ENCODE measurements at regions not wholly inside any gene's neighbourhood (a gene's known extent, or its start where the extent isn't known, plus 50 kb on each side); places are given as distances from the start of the nearest gene placed in this dataset.

GRCh38 chr4:110851989-110852388 is 229.1 kb upstream of the PITX2 start:
- no peaks in the 10 kb centered on the region for H3K36me3 Mint-ChIP-seq
- peaks cover 46% of the 10 kb centered on the region for H3K4me1 Mint-ChIP-seq

DNA sequence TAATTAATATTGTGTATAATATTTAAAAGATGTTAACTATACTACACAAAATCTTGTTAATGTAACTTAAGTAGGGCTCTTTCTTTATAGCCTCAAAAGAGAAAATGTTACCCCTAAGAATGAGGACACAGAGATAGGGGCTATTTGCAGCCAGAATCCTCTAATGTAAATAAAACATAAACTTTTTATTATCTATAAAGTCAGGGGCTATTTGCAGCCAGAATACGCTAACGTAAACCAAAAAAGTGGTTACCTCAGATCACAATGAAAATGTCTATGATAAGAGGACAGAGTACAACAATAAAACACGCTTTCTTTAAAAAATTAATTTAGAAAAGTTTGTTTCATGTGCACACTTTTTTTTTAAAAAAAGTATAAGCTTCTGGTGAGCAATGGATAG is 229.9 kb upstream of the PITX2 start:
- H3K36me3 Mint-ChIP-seq, result no peaks in the 10 kb centered on the region
- H3K4me1 Mint-ChIP-seq, result peaks cover 46% of the 10 kb centered on the region
- H3K27me3 Mint-ChIP-seq (ENCODE audit: low read depth), result no peaks in the 10 kb centered on the region
- DNase-seq (ENCODE audit: low spot score in 2 of 2, unreplicated experiment in 2 of 2), result no peak
- H3K9me3 Mint-ChIP-seq, result no peaks in the 10 kb centered on the region
- no peak for TF ChIP-seq CTCF (IDR thresholded peaks at IDR 0.05; ENCODE audit: unreplicated experiment)
- no peak overlapping the region for H3K27ac Mint-ChIP-seq
- H3K4me3 Mint-ChIP-seq, result no peak overlapping the region

More at GRCh38 chr4:110851989-110852388, 229.1 kb upstream of the PITX2 start:
- no peak overlapping the region for H3K27ac Mint-ChIP-seq
- no peak for TF ChIP-seq CTCF (IDR thresholded peaks at IDR 0.05; ENCODE audit: unreplicated experiment)
- H3K4me3 Mint-ChIP-seq, result no peak overlapping the region
- H3K9me3 Mint-ChIP-seq, result no peaks in the 10 kb centered on the region
- DNase-seq (ENCODE audit: low spot score in 2 of 2, unreplicated experiment in 2 of 2), result no peak
- no peaks in the 10 kb centered on the region for H3K27me3 Mint-ChIP-seq (ENCODE audit: low read depth)

GRCh38 chr4:110853242-110853641 is 230.4 kb upstream of the PITX2 start:
- TF ChIP-seq CTCF (IDR thresholded peaks at IDR 0.05; ENCODE audit: unreplicated experiment), result no peak
- Mint-ChIP-seq H3K9me3 (no peaks in the 10 kb centered on the region), H3K4me3 (no peak overlapping the region), H3K36me3 (no peaks in the 10 kb centered on the region), H3K27me3 (ENCODE audit: low read depth) (no peaks in the 10 kb centered on the region), H3K4me1 (peaks cover 46% of the 10 kb centered on the region), H3K27ac (no peak overlapping the region)
- DNase-seq (ENCODE audit: low spot score in 2 of 2, unreplicated experiment in 2 of 2), result no peak

DNA sequence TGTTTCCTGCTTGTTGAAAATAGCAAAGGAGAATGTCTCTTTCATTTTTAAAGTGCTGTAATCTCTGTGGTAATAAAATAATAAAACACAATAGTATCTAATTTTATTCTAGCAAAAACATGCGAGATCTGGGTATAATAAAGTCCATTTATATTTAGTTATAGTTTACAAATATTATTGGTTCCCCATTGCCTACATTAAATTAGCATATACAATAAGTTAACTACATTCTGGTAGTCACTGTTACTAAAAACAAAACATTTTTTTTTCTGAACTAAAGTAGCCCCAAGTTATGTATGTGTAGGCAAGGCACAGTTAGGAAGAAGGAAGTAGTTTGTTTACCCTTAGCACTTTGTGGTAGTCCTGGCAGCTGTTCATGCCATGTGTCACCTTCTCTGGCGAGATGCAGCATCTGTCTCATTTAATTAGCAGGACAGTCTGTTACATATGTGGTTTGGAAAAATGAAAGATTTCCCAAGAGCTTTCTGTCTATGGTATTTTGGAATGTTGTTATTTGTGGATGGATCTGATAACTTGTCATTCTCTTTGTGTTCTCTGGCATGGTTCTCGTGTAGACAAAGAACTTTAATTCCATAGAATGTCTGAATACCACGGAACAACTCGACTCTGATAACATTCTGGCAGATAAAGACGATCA is 231.3 kb upstream of the PITX2 start:
- Mint-ChIP-seq H3K4me3 (no peak overlapping the region), H3K27ac (peak overlapping the region; percentile 14), H3K36me3 (no peaks in the 10 kb centered on the region), H3K27me3 (ENCODE audit: low read depth) (no peaks in the 10 kb centered on the region), H3K4me1 (peaks cover 43% of the 10 kb centered on the region), H3K9me3 (no peaks in the 10 kb centered on the region)
- TF ChIP-seq CTCF (IDR thresholded peaks at IDR 0.05; ENCODE audit: unreplicated experiment), result no peak
- DNase-seq (ENCODE audit: low spot score in 2 of 2, unreplicated experiment in 2 of 2), result no peak

- Mint-ChIP-seq H3K9me3 (no peaks in the 10 kb centered on the region), H3K4me3 (no peak overlapping the region), H3K27ac (no peak overlapping the region), H3K4me1 (peaks cover 9% of the 10 kb centered on the region), H3K27me3 (ENCODE audit: low read depth) (no peaks in the 10 kb centered on the region), H3K36me3 (no peaks in the 10 kb centered on the region)
- no peak for TF ChIP-seq CTCF (IDR thresholded peaks at IDR 0.05; ENCODE audit: unreplicated experiment)
- no peak for DNase-seq (ENCODE audit: low spot score in 2 of 2, unreplicated experiment in 2 of 2)
Observed at GRCh38 chr4:110860125-110860524, 237.2 kb upstream of the PITX2 start.

DNA sequence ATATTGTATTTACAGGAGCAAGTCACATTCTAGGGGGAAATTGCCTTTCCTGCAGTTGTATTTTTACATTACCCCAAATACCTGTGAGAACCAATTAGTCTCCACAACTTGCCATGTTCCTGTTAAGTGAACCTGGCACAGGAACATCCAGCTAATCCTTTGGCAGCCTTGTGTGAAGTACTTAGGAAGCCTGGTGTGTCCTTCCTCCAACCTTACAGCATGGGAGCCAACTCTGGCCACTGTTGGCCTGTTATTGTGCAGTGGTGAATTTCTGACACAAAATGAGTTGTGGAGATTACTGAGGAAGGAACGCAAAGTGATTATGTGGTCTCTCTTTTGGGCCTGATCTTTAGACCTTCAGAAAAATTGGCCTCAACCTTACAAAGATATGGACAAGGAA is 238.0 kb upstream of the PITX2 start:
- Mint-ChIP-seq H3K4me3 (no peak overlapping the region), H3K36me3 (no peaks in the 10 kb centered on the region), H3K4me1 (peaks cover 14% of the 10 kb centered on the region), H3K9me3 (no peaks in the 10 kb centered on the region), H3K27me3 (ENCODE audit: low read depth) (no peaks in the 10 kb centered on the region), H3K27ac (no peak overlapping the region)
- DNase-seq (ENCODE audit: low spot score in 2 of 2, unreplicated experiment in 2 of 2), result no peak
- no peak for TF ChIP-seq CTCF (IDR thresholded peaks at IDR 0.05; ENCODE audit: unreplicated experiment)
